OCI-LY1 (cell line): ENCODE measurements at regions not wholly inside any gene's neighbourhood (a gene's known extent, or its start where the extent isn't known, plus 50 kb on each side); places are given as distances from the start of the nearest gene placed in this dataset.

Experiments used
- EZH2 ChIP-seq: fragments of 200-600 bp; sonication (generic), shearing (Covaris generic); IDR thresholded peaks from 2 replicates; pipeline ENCODE4 v1.8.0; 2017; ENCODE audit warnings: borderline replicate concordance, mixed run types, mild to moderate bottlenecking, antibody characterized with exemption, low read length, moderate library complexity, mixed read lengths
- TF ChIP-seq, protein P1 (sequence below): fragments of 200-600 bp; sonication (generic), shearing (Covaris generic); IDR thresholded peaks from 2 replicates; pipeline ENCODE4 v1.5.1; 2017; ENCODE audit warnings: mild to moderate bottlenecking, antibody characterized with exemption, low read length, moderate library complexity, mixed read lengths

DNA sequence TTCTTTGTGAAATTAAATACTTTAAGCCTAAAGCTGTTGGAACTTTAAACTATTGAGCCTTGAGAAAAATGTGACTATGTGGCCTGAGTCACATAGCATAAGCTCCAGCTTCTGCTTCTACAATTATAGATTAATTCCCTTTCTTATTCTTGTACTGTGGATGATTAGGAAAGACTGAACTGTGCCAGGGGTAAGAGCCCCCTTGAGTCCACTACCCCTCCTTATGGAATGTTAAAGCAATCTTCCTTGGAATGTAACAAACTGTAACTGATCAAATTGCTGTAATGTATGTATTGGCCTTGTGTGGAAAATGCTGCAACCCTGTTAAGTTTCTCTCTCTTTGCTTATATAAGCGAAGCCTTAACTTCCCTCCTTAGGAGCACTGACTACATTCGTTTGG, 273.2 kb downstream of the FAM170A start:
- TF ChIP-seq, protein P1, sequence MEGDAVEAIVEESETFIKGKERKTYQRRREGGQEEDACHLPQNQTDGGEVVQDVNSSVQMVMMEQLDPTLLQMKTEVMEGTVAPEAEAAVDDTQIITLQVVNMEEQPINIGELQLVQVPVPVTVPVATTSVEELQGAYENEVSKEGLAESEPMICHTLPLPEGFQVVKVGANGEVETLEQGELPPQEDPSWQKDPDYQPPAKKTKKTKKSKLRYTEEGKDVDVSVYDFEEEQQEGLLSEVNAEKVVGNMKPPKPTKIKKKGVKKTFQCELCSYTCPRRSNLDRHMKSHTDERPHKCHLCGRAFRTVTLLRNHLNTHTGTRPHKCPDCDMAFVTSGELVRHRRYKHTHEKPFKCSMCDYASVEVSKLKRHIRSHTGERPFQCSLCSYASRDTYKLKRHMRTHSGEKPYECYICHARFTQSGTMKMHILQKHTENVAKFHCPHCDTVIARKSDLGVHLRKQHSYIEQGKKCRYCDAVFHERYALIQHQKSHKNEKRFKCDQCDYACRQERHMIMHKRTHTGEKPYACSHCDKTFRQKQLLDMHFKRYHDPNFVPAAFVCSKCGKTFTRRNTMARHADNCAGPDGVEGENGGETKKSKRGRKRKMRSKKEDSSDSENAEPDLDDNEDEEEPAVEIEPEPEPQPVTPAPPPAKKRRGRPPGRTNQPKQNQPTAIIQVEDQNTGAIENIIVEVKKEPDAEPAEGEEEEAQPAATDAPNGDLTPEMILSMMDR: no peak
- TF ChIP-seq EZH2: no peak
